ENCODE measurements at regions not wholly inside any gene's neighbourhood (a gene's known extent, or its start where the extent isn't known, plus 50 kb on each side); places are given as distances from the start of the nearest gene placed in this dataset.

GRCh38 chr2:38480617-38481016 lies 103.5 kb upstream of the ATL2 start:
- TF ChIP-seq POLR2A (IDR thresholded peaks at IDR 0.05) = no peak
- TF ChIP-seq CTCF (IDR thresholded peaks at IDR 0.05) = no peak

GRCh38 chr2:38477006-38477405 lies 99.9 kb upstream of the ATL2 start:
- intact Hi-C loops (cut with DNase I; ENCODE audit: low total_unique reads) = no loop called here
- WGBS, 2 donors = 96 to 98% methylated on average over 2 of the region's 2 CpGs
- TF ChIP-seq CTCF (IDR thresholded peaks at IDR 0.05) = no peak
- TF ChIP-seq POLR2A (IDR thresholded peaks at IDR 0.05) = no peak
- H3K4me3 ChIP-seq (ENCODE audit: low read depth, poor library complexity, severe bottlenecking) = no peak overlapping the region
- DNase-seq (ENCODE audit: low spot score in 2 of 2) = no peak

More at GRCh38 chr2:38480617-38481016, 103.5 kb upstream of the ATL2 start:
- no peak overlapping the region for H3K4me3 ChIP-seq (ENCODE audit: low read depth, poor library complexity, severe bottlenecking)
- intact Hi-C loops (cut with DNase I; ENCODE audit: low total_unique reads) = no loop called here
- no peak for DNase-seq (ENCODE audit: low spot score in 2 of 2)

- TF ChIP-seq POLR2A (IDR thresholded peaks at IDR 0.05) = no peak
- no peak for TF ChIP-seq CTCF (IDR thresholded peaks at IDR 0.05)
- H3K4me3 ChIP-seq (ENCODE audit: low read depth, poor library complexity, severe bottlenecking) = no peak overlapping the region
- intact Hi-C loops (cut with DNase I; ENCODE audit: low total_unique reads) = no loop called here
- 79 to 87% methylated on average over 3 of the region's 3 CpGs for WGBS, 2 donors
- DNase-seq (ENCODE audit: low spot score in 2 of 2) = no peak
Measured at GRCh38 chr2:38475567-38475881, 98.5 kb upstream of the ATL2 start.

GRCh38 chr2:38474715-38475566 lies 97.9 kb upstream of the ATL2 start:
- no peak overlapping the region for H3K4me3 ChIP-seq (ENCODE audit: low read depth, poor library complexity, severe bottlenecking)
- no peak for TF ChIP-seq CTCF (IDR thresholded peaks at IDR 0.05)
- 83 to 88% methylated on average over 6 of the region's 6 CpGs for WGBS, 2 donors
- no peak for DNase-seq (ENCODE audit: low spot score in 2 of 2)
- intact Hi-C loops (cut with DNase I; ENCODE audit: low total_unique reads) = no loop called here

- no peak for DNase-seq (ENCODE audit: low spot score in 2 of 2)
- no peak for TF ChIP-seq POLR2A (IDR thresholded peaks at IDR 0.05)
- no peak for TF ChIP-seq CTCF (IDR thresholded peaks at IDR 0.05)
- H3K4me3 ChIP-seq (ENCODE audit: low read depth, poor library complexity, severe bottlenecking) = no peak overlapping the region
- WGBS, 2 donors = 61 to 67% methylated on average over 3 of the region's 3 CpGs
- intact Hi-C loops (cut with DNase I; ENCODE audit: low total_unique reads) = no loop called here
Measured at GRCh38 chr2:38474021-38474456, 97.0 kb upstream of the ATL2 start.

Data from lower leg skin (tissue), 4 donors.